ENCODE measurements at regions not wholly inside any gene's neighbourhood (a gene's known extent, or its start where the extent isn't known, plus 50 kb on each side); places are given as distances from the start of the nearest gene placed in this dataset.

- no peak overlapping the region for H3K4me3 ChIP-seq (ENCODE audit: low read depth, low read length)
- 85% methylated on average over 5 of the region's 5 CpGs for WGBS
- no peaks in the 10 kb centered on the region for H3K4me1 ChIP-seq (ENCODE audit: insufficient read depth)
- no peaks in the 10 kb centered on the region for H3K36me3 ChIP-seq (ENCODE audit: insufficient read depth)
- no peak for DNase-seq (ENCODE audit: extremely low spot score)
- H3K27ac ChIP-seq (ENCODE audit: low read depth) = no peak overlapping the region
Observed at GRCh38 chr5:4410151-4410550, 730.0 kb upstream of the ADAMTS16 start.

GRCh38 chr5:4411664-4412063 is 728.5 kb upstream of the ADAMTS16 start:
- no peak overlapping the region for H3K27ac ChIP-seq (ENCODE audit: low read depth)
- H3K4me3 ChIP-seq (ENCODE audit: low read depth, low read length) = no peak overlapping the region
- 78% methylated on average over 8 of the region's 8 CpGs for whole genome bisulfite sequencing
- no peaks in the 10 kb centered on the region for H3K36me3 ChIP-seq (ENCODE audit: insufficient read depth)
- H3K4me1 ChIP-seq (ENCODE audit: insufficient read depth) = no peaks in the 10 kb centered on the region
- DNase-seq (ENCODE audit: extremely low spot score) = no peak

GRCh38 chr5:4413996-4414395 is 726.1 kb upstream of the ADAMTS16 start:
- H3K36me3 ChIP-seq (ENCODE audit: insufficient read depth) = no peaks in the 10 kb centered on the region
- H3K4me1 ChIP-seq (ENCODE audit: insufficient read depth) = no peaks in the 10 kb centered on the region
- DNase-seq (ENCODE audit: extremely low spot score) = no peak
- H3K4me3 ChIP-seq (ENCODE audit: low read depth, low read length) = no peak overlapping the region
- WGBS = 48% methylated on average over 8 of the region's 8 CpGs
- H3K27ac ChIP-seq (ENCODE audit: low read depth) = no peak overlapping the region

- Histone ChIP-seq H3K27ac (ENCODE audit: low read depth) (no peak overlapping the region), H3K4me1 (ENCODE audit: insufficient read depth) (no peaks in the 10 kb centered on the region), H3K36me3 (ENCODE audit: insufficient read depth) (no peaks in the 10 kb centered on the region), H3K4me3 (ENCODE audit: low read depth, low read length) (no peak overlapping the region)
- 35% methylated on average over 2 of the region's 2 CpGs for WGBS
- DNase-seq (ENCODE audit: extremely low spot score) = no peak
Observed at GRCh38 chr5:4418084-4418483, 722.0 kb upstream of the ADAMTS16 start.

GRCh38 chr5:4419281-4419680 is 720.8 kb upstream of the ADAMTS16 start:
- Histone ChIP-seq H3K36me3 (ENCODE audit: insufficient read depth) (no peaks in the 10 kb centered on the region), H3K4me1 (ENCODE audit: insufficient read depth) (no peaks in the 10 kb centered on the region), H3K4me3 (ENCODE audit: low read depth, low read length) (no peak overlapping the region), H3K27ac (ENCODE audit: low read depth) (no peak overlapping the region)
- no peak for DNase-seq (ENCODE audit: extremely low spot score)
- 74% methylated on average over 8 of the region's 8 CpGs for WGBS

GRCh38 chr5:4420177-4420576 is 720.0 kb upstream of the ADAMTS16 start:
- DNase-seq (ENCODE audit: extremely low spot score) = no peak
- Histone ChIP-seq H3K4me3 (ENCODE audit: low read depth, low read length) (no peak overlapping the region), H3K36me3 (ENCODE audit: insufficient read depth) (no peaks in the 10 kb centered on the region), H3K27ac (ENCODE audit: low read depth) (no peak overlapping the region), H3K4me1 (ENCODE audit: insufficient read depth) (no peaks in the 10 kb centered on the region)
- 91% methylated on average over 3 of the region's 3 CpGs for whole genome bisulfite sequencing

- no peaks in the 10 kb centered on the region for H3K4me1 ChIP-seq (ENCODE audit: insufficient read depth)
- H3K27ac ChIP-seq (ENCODE audit: low read depth) = no peak overlapping the region
- H3K4me3 ChIP-seq (ENCODE audit: low read depth, low read length) = no peak overlapping the region
- no peaks in the 10 kb centered on the region for H3K36me3 ChIP-seq (ENCODE audit: insufficient read depth)
- WGBS = 55% methylated on average over 6 of the region's 6 CpGs
- DNase-seq (ENCODE audit: extremely low spot score) = no peak
Observed at GRCh38 chr5:4420681-4421080, 719.4 kb upstream of the ADAMTS16 start.

GRCh38 chr5:4422247-4422646 is 717.9 kb upstream of the ADAMTS16 start:
- Histone ChIP-seq H3K36me3 (ENCODE audit: insufficient read depth) (no peaks in the 10 kb centered on the region), H3K4me1 (ENCODE audit: insufficient read depth) (no peaks in the 10 kb centered on the region), H3K4me3 (ENCODE audit: low read depth, low read length) (no peak overlapping the region), H3K27ac (ENCODE audit: low read depth) (no peak overlapping the region)
- WGBS = 54% methylated on average over 3 of the region's 3 CpGs
- DNase-seq (ENCODE audit: extremely low spot score) = no peak

GRCh38 chr5:4424895-4425294 is 715.2 kb upstream of the ADAMTS16 start:
- DNase-seq (ENCODE audit: extremely low spot score) = no peak
- Histone ChIP-seq H3K4me1 (ENCODE audit: insufficient read depth) (no peaks in the 10 kb centered on the region), H3K27ac (ENCODE audit: low read depth) (no peak overlapping the region), H3K36me3 (ENCODE audit: insufficient read depth) (no peaks in the 10 kb centered on the region), H3K4me3 (ENCODE audit: low read depth, low read length) (no peak overlapping the region)
- WGBS = 88% methylated on average over 4 of the region's 4 CpGs

- Histone ChIP-seq H3K27ac (ENCODE audit: low read depth) (no peak overlapping the region), H3K4me1 (ENCODE audit: insufficient read depth) (no peaks in the 10 kb centered on the region), H3K4me3 (ENCODE audit: low read depth, low read length) (no peak overlapping the region), H3K36me3 (ENCODE audit: insufficient read depth) (no peaks in the 10 kb centered on the region)
- WGBS = 74% methylated on average over 2 of the region's 2 CpGs
- DNase-seq (ENCODE audit: extremely low spot score) = no peak
Observed at GRCh38 chr5:4440536-4440935, 699.6 kb upstream of the ADAMTS16 start.

GRCh38 chr5:4442221-4442620 is 697.9 kb upstream of the ADAMTS16 start:
- H3K36me3 ChIP-seq (ENCODE audit: insufficient read depth) = no peaks in the 10 kb centered on the region
- H3K27ac ChIP-seq (ENCODE audit: low read depth) = no peak overlapping the region
- H3K4me3 ChIP-seq (ENCODE audit: low read depth, low read length) = no peak overlapping the region
- WGBS = 80% methylated on average over 4 of the region's 4 CpGs
- no peak for DNase-seq (ENCODE audit: extremely low spot score)
- H3K4me1 ChIP-seq (ENCODE audit: insufficient read depth) = no peaks in the 10 kb centered on the region

GRCh38 chr5:4447657-4448056 is 692.5 kb upstream of the ADAMTS16 start:
- no peak for DNase-seq (ENCODE audit: extremely low spot score)
- H3K27ac ChIP-seq (ENCODE audit: low read depth) = no peak overlapping the region
- H3K4me1 ChIP-seq (ENCODE audit: insufficient read depth) = no peaks in the 10 kb centered on the region
- H3K36me3 ChIP-seq (ENCODE audit: insufficient read depth) = no peaks in the 10 kb centered on the region
- no peak overlapping the region for H3K4me3 ChIP-seq (ENCODE audit: low read depth, low read length)
- WGBS = 88% methylated on average over 1 of the region's 1 CpG

GRCh38 chr5:4453655-4454054 is 686.5 kb upstream of the ADAMTS16 start:
- no peak overlapping the region for H3K27ac ChIP-seq (ENCODE audit: low read depth)
- no peaks in the 10 kb centered on the region for H3K4me1 ChIP-seq (ENCODE audit: insufficient read depth)
- no peak for DNase-seq (ENCODE audit: extremely low spot score)
- 74% methylated on average over 4 of the region's 4 CpGs for WGBS
- no peaks in the 10 kb centered on the region for H3K36me3 ChIP-seq (ENCODE audit: insufficient read depth)
- no peak overlapping the region for H3K4me3 ChIP-seq (ENCODE audit: low read depth, low read length)

- no peak for DNase-seq (ENCODE audit: extremely low spot score)
- Histone ChIP-seq H3K27ac (ENCODE audit: low read depth) (no peak overlapping the region), H3K36me3 (ENCODE audit: insufficient read depth) (no peaks in the 10 kb centered on the region), H3K4me3 (ENCODE audit: low read depth, low read length) (no peak overlapping the region), H3K4me1 (ENCODE audit: insufficient read depth) (no peaks in the 10 kb centered on the region)
- WGBS = 57% methylated on average over 3 of the region's 3 CpGs
Observed at GRCh38 chr5:4479426-4479825, 660.7 kb upstream of the ADAMTS16 start.

All from urinary bladder (tissue), 3 donors.